Mesendoderm (in vitro differentiated cells): ENCODE measurements at regions not wholly inside any gene's neighbourhood (a gene's known extent, or its start where the extent isn't known, plus 50 kb on each side); places are given as distances from the start of the nearest gene placed in this dataset.

ENCODE experiments used
- DNase-seq: peaks from one replicate; pipeline ENCODE4 v3.0.0; 2013
- H2AK5ac ChIP-seq: 2 replicates; pipeline ENCODE4 v1.6.1; 2013; ENCODE audit warnings: low read length, inconsistent platforms
- H2BK120ac ChIP-seq: 2 replicates; pipeline ENCODE4 v1.6.1; 2013; ENCODE audit warnings: low read depth, mild to moderate bottlenecking, low read length, moderate library complexity, mixed read lengths
- H2BK15ac ChIP-seq: replicated peaks from 2 replicates; pipeline ENCODE4 v1.6.1; 2013; ENCODE audit warnings: low read depth, mild to moderate bottlenecking, moderate library complexity
- H2BK5ac ChIP-seq: 2 replicates; pipeline ENCODE4 v1.6.1; 2013; ENCODE audit warnings: low read length, inconsistent platforms
- H3K18ac ChIP-seq: 2 replicates; pipeline ENCODE4 v1.6.1; 2013; ENCODE audit warnings: mild to moderate bottlenecking, low read length, mixed read lengths
- H3K23ac ChIP-seq: one replicate; pipeline ENCODE4 v1.6.1; 2013; ENCODE audit warnings: low read length
- H3K27ac ChIP-seq: 2 replicates; pipeline ENCODE4 v1.5.1; 2013; ENCODE audit warnings: low read depth, mild to moderate bottlenecking, inconsistent platforms, low read length, moderate library complexity
- H3K27me3 ChIP-seq: 2 replicates; pipeline ENCODE4 v1.6.1; 2013; ENCODE audit warnings: low read length, control low read depth, mild to moderate bottlenecking, inconsistent platforms; ENCODE audit not compliant: insufficient read depth, poor library complexity
- H3K36me3 ChIP-seq: 2 replicates; pipeline ENCODE4 v1.6.1; 2013; ENCODE audit warnings: low read length, inconsistent platforms; ENCODE audit not compliant: control insufficient read depth, insufficient read depth
- H3K4ac ChIP-seq: one replicate; pipeline ENCODE4 v1.6.1; 2013; ENCODE audit warnings: low read depth, mild to moderate bottlenecking, low read length, moderate library complexity
- H3K4me1 ChIP-seq: 2 replicates; pipeline ENCODE4 v1.6.1; 2013; ENCODE audit warnings: low read depth, low read length, inconsistent platforms; ENCODE audit not compliant: control insufficient read depth
- H3K4me2 ChIP-seq: 2 replicates; pipeline ENCODE4 v1.6.1; 2013; ENCODE audit warnings: low read length
- H3K4me3 ChIP-seq: 2 replicates; pipeline ENCODE4 v1.5.1; 2013; ENCODE audit warnings: mild to moderate bottlenecking, low read length
- H3K56ac ChIP-seq: one replicate; pipeline ENCODE4 v1.6.1; 2013; ENCODE audit warnings: low read length
- H3K79me1 ChIP-seq: 2 replicates; pipeline ENCODE4 v1.6.1; 2013; ENCODE audit warnings: low read length, inconsistent platforms
- H3K79me2 ChIP-seq: 2 replicates; pipeline ENCODE4 v1.6.1; 2013; ENCODE audit warnings: mild to moderate bottlenecking, low read length; ENCODE audit not compliant: control insufficient read depth, insufficient read depth
- H3K9ac ChIP-seq: 2 replicates; pipeline ENCODE4 v1.6.1; 2013; ENCODE audit warnings: low read length, inconsistent platforms
- H4K5ac ChIP-seq: one replicate; pipeline ENCODE4 v1.6.1; 2013; ENCODE audit warnings: low read length
- H4K8ac ChIP-seq: one replicate; pipeline ENCODE4 v1.6.1; 2013; ENCODE audit warnings: low read depth, mild to moderate bottlenecking, control low read depth, low read length, moderate library complexity
- WGBS: extraction: QIAGEN DNeasy Blood & Tissue Kit; methylation state at CpG from one replicate; pipeline ENCODE4 v1.1.7; 2013; ENCODE audit warnings: low lambda C conversion rate, missing lambda C conversion rate; ENCODE audit not compliant: insufficient coverage; ENCODE audit errors: extremely low coverage; 5-methylcytosine and 5-hydroxymethylcytosine counted together

- no peak for DNase-seq
- Histone ChIP-seq H3K4me1 (no peaks in the 10 kb centered on the region), H3K27me3 (no peaks in the 10 kb centered on the region), H3K4me3 (no peak overlapping the region), H3K56ac (no peak overlapping the region), H3K4ac (no peak overlapping the region), H3K9ac (no peak overlapping the region), H2BK120ac (no peak overlapping the region), H3K23ac (no peak overlapping the region), H3K27ac (no peak overlapping the region), H4K8ac (no peak overlapping the region), H2AK5ac (no peak overlapping the region), H3K4me2 (no peak overlapping the region), H2BK5ac (no peak overlapping the region), H3K18ac (no peak overlapping the region), H2BK15ac (no peak overlapping the region), H3K79me2 (no peaks in the 10 kb centered on the region), H3K79me1 (no peaks in the 10 kb centered on the region), H3K36me3 (no peaks in the 10 kb centered on the region), H4K5ac (no peak overlapping the region)
- WGBS, result no CpG with 5 or more reads among the region's 23 CpGs
Observed at GRCh38 chr20:58577871-58578598, 62.8 kb upstream of the APCDD1L start.

- no CpG with 5 or more reads among the region's 13 CpGs for WGBS
- Histone ChIP-seq H2BK15ac (no peak overlapping the region), H3K36me3 (no peaks in the 10 kb centered on the region), H2BK5ac (no peak overlapping the region), H3K4me2 (no peak overlapping the region), H4K8ac (no peak overlapping the region), H3K27ac (no peak overlapping the region), H2BK120ac (no peak overlapping the region), H3K4ac (no peak overlapping the region), H3K79me2 (no peaks in the 10 kb centered on the region), H3K23ac (no peak overlapping the region), H3K4me3 (no peak overlapping the region), H4K5ac (no peak overlapping the region), H3K4me1 (no peaks in the 10 kb centered on the region), H3K27me3 (no peaks in the 10 kb centered on the region), H3K9ac (no peak overlapping the region), H3K79me1 (no peaks in the 10 kb centered on the region), H3K56ac (no peak overlapping the region), H3K18ac (no peak overlapping the region), H2AK5ac (no peak overlapping the region)
- DNase-seq, result no peak
Observed at GRCh38 chr20:58577139-58577806, 62.1 kb upstream of the APCDD1L start.

GRCh38 chr20:58576603-58576970 lies 61.4 kb upstream of the APCDD1L start:
- Histone ChIP-seq H3K9ac (no peak overlapping the region), H4K8ac (no peak overlapping the region), H3K79me1 (no peaks in the 10 kb centered on the region), H2BK120ac (no peak overlapping the region), H3K4me1 (no peaks in the 10 kb centered on the region), H3K56ac (no peak overlapping the region), H3K4ac (no peak overlapping the region), H3K18ac (no peak overlapping the region), H3K23ac (no peak overlapping the region), H3K79me2 (no peaks in the 10 kb centered on the region), H2BK5ac (no peak overlapping the region), H4K5ac (no peak overlapping the region), H3K27me3 (no peaks in the 10 kb centered on the region), H2BK15ac (no peak overlapping the region), H3K4me3 (no peak overlapping the region), H2AK5ac (no peak overlapping the region), H3K27ac (no peak overlapping the region), H3K4me2 (no peak overlapping the region), H3K36me3 (no peaks in the 10 kb centered on the region)
- no CpG with 5 or more reads among the region's 9 CpGs for WGBS
- no peak for DNase-seq

- Histone ChIP-seq H3K9ac (no peak overlapping the region), H2BK120ac (no peak overlapping the region), H3K4me3 (no peak overlapping the region), H3K4ac (no peak overlapping the region), H4K5ac (no peak overlapping the region), H3K27me3 (no peaks in the 10 kb centered on the region), H3K27ac (no peak overlapping the region), H3K4me2 (no peak overlapping the region), H4K8ac (no peak overlapping the region), H3K4me1 (no peaks in the 10 kb centered on the region), H2AK5ac (no peak overlapping the region), H3K23ac (no peak overlapping the region), H3K79me1 (no peaks in the 10 kb centered on the region), H2BK5ac (no peak overlapping the region), H3K79me2 (no peaks in the 10 kb centered on the region), H3K18ac (no peak overlapping the region), H3K36me3 (no peaks in the 10 kb centered on the region), H3K56ac (no peak overlapping the region), H2BK15ac (no peak overlapping the region)
- DNase-seq, result no peak
- WGBS, result no CpG with 5 or more reads among the region's 24 CpGs
Observed at GRCh38 chr20:58575776-58576602, 60.8 kb upstream of the APCDD1L start.

GRCh38 chr20:58574469-58574868 lies 59.3 kb upstream of the APCDD1L start:
- H3K18ac ChIP-seq, result no peak overlapping the region
- no peak overlapping the region for H3K27ac ChIP-seq
- H3K9ac ChIP-seq, result no peak overlapping the region
- H4K5ac ChIP-seq, result no peak overlapping the region
- no peaks in the 10 kb centered on the region for H3K79me2 ChIP-seq
- WGBS, result no CpG with 5 or more reads among the region's 1 CpG
- H3K23ac ChIP-seq, result no peak overlapping the region
- no peak overlapping the region for H3K4me3 ChIP-seq
- H3K56ac ChIP-seq, result no peak overlapping the region
- no peak overlapping the region for H4K8ac ChIP-seq
- H2BK5ac ChIP-seq, result no peak overlapping the region
- H3K27me3 ChIP-seq, result no peaks in the 10 kb centered on the region
- H2BK15ac ChIP-seq, result no peak overlapping the region
- H2AK5ac ChIP-seq, result no peak overlapping the region
- H3K4ac ChIP-seq, result no peak overlapping the region
- H3K4me1 ChIP-seq, result no peaks in the 10 kb centered on the region
- no peaks in the 10 kb centered on the region for H3K36me3 ChIP-seq
- DNase-seq, result no peak
- H3K79me1 ChIP-seq, result no peaks in the 10 kb centered on the region
- H2BK120ac ChIP-seq, result no peak overlapping the region
- H3K4me2 ChIP-seq, result no peak overlapping the region
